Caco-2 (cell line): ENCODE measurements at regions not wholly inside any gene's neighbourhood (a gene's known extent, or its start where the extent isn't known, plus 50 kb on each side); places are given as distances from the start of the nearest gene placed in this dataset.

ENCODE experiments used
- BruUV-seq: library from RNA; stranded (reverse); fragments of 400-500 nt; replicated peaks from 2 replicates; lab custom pipeline; 2021; lab: Mats Ljungman, UMichigan
- CTCF ChIA-PET: fragments of 300-600 bp; sonication (Branson Sonifier 250); formaldehyde crosslinking; loops from one replicate; lab custom pipeline; 2022; ENCODE audit warnings: antibody characterized with exemption; lab: Charles Lee
- POLR2A ChIA-PET: fragments of 300-600 bp; sonication (Branson Sonifier 250); formaldehyde crosslinking; loops from one replicate; lab custom pipeline; 2022; ENCODE audit warnings: antibody characterized with exemption; lab: Charles Lee
- DNase-seq, 2 experiments: peaks; one replicate each; pipeline versions ENCODE4 v3.0.0 to v3.0.0-alpha.2; 2020 to 2022
- H3K27me3 ChIP-seq: replicated peaks from 2 replicates; pipeline ENCODE4 v1.6.0; 2011; ENCODE audit warnings: low read length; ENCODE audit not compliant: control insufficient read depth, insufficient read depth
- H3K36me3 ChIP-seq: 2 replicates; pipeline ENCODE4 v1.5.1; 2011; ENCODE audit warnings: low read length; ENCODE audit not compliant: control insufficient read depth, insufficient read depth
- H3K4me1 ChIP-seq: fragments of 250-450 bp; sonication (Bioruptor Pico); 2 replicates; pipeline ENCODE4 v1.5.1; 2020; ENCODE audit warnings: mild to moderate bottlenecking
- H3K4me3 ChIP-seq: 2 replicates; pipeline ENCODE4 v1.5.1; 2011; ENCODE audit warnings: low read depth, mild to moderate bottlenecking, control low read depth, low read length
- H3K9me3 ChIP-seq: fragments of 250-450 bp; sonication (Bioruptor Pico); 2 replicates; pipeline ENCODE4 v1.5.1; 2020; ENCODE audit warnings: mild to moderate bottlenecking, moderate library complexity
- H3K27ac Mint-ChIP-seq: one replicate; pipeline ENCODE4 v1.8.0; 2022; ENCODE audit warnings: mixed read lengths; ENCODE audit not compliant: unreplicated experiment
- H3K27me3 Mint-ChIP-seq: one replicate; pipeline ENCODE4 v1.8.0; 2022; ENCODE audit warnings: mixed read lengths; ENCODE audit not compliant: insufficient read depth, unreplicated experiment
- H3K36me3 Mint-ChIP-seq: one replicate; pipeline ENCODE4 v1.8.0; 2022; ENCODE audit warnings: mild to moderate bottlenecking, mixed read lengths; ENCODE audit not compliant: insufficient read depth, unreplicated experiment
- H3K4me1 Mint-ChIP-seq: one replicate; pipeline ENCODE4 v1.8.0; 2022; ENCODE audit warnings: low read depth, mixed read lengths; ENCODE audit not compliant: unreplicated experiment
- H3K4me3 Mint-ChIP-seq: one replicate; pipeline ENCODE4 v1.8.0; 2022; ENCODE audit warnings: mild to moderate bottlenecking, moderate library complexity, mixed read lengths; ENCODE audit not compliant: unreplicated experiment
- H3K9me3 Mint-ChIP-seq: one replicate; pipeline ENCODE4 v1.8.0; 2022; ENCODE audit warnings: mixed read lengths; ENCODE audit not compliant: unreplicated experiment
- CTCF ChIP-seq, 2 experiments: fragments of 200-600 bp in 1 of 2; IDR thresholded peaks; 1 replicate in 1 of 2; 2 replicates in 1 of 2; pipeline versions ENCODE4 v1.5.1 to v1.8.0; 2011 to 2022; ENCODE audit warnings: antibody characterized with exemption in 1 of 2, control low read depth in 1 of 2, inconsistent platforms in 1 of 2, low read depth in 1 of 2, low read length in 1 of 2, mild to moderate bottlenecking in 1 of 2, moderate library complexity in 1 of 2; ENCODE audit not compliant: insufficient read depth in 1 of 2, severe bottlenecking in 1 of 2, unreplicated experiment in 1 of 2
- intact Hi-C: fragments of 100-400 bp; cut with micrococcal nuclease; formaldehyde crosslinking; loops from one replicate; pipeline ENCODE4 v1.10.0; 2022; ENCODE audit not compliant: unreplicated experiment

- no peak overlapping the region for H3K27ac Mint-ChIP-seq
- ChIA-PET CTCF (interaction anchor here (0.6 kb wide), 1 partner anchor 310 kb away, joined by 3 read pairs; no protein-coding TSS in a partner anchor), POLR2A (no interaction called here)
These were observed 127.8 kb upstream of the MVB12B start for GRCh38 chr9:126198854-126199253.

GRCh38 chr9:126203313-126203712, 123.3 kb upstream of the MVB12B start:
- BruUV-seq, result no TSS peak
- no peaks in the 10 kb centered on the region for H3K36me3 Mint-ChIP-seq
- Histone ChIP-seq H3K9me3 (peaks cover 15% of the 10 kb centered on the region), H3K27me3 (no peaks in the 10 kb centered on the region), H3K4me3 (no peak overlapping the region), H3K36me3 (no peaks in the 10 kb centered on the region), H3K4me1 (no peaks in the 10 kb centered on the region)
- TF ChIP-seq CTCF (IDR thresholded peaks at IDR 0.05; ENCODE audit: insufficient read depth in 1 of 2, low read depth in 1 of 2, low read length in 1 of 2, severe bottlenecking in 1 of 2, unreplicated experiment in 1 of 2), result peak in 1 of 2 experiments; percentile 29
- DNase-seq, result no peak
- peaks cover 3% of the 10 kb centered on the region for H3K27me3 Mint-ChIP-seq
- no peaks in the 10 kb centered on the region for H3K4me1 Mint-ChIP-seq
- H3K4me3 Mint-ChIP-seq, result no peak overlapping the region
- H3K27ac Mint-ChIP-seq, result no peak overlapping the region
- CTCF ChIA-PET, result interaction anchor here (0.5 to 0.8 kb wide), 2 partner anchors 152 to 203 kb away, joined by 3 read pairs; no protein-coding TSS in a partner anchor
- no peaks in the 10 kb centered on the region for H3K9me3 Mint-ChIP-seq
- POLR2A ChIA-PET, result no interaction called here
- intact Hi-C loops, result no loop called here

More at GRCh38 chr9:126198854-126199253, 127.8 kb upstream of the MVB12B start:
- no peak for TF ChIP-seq CTCF (IDR thresholded peaks at IDR 0.05; ENCODE audit: insufficient read depth in 1 of 2, low read depth in 1 of 2, low read length in 1 of 2, severe bottlenecking in 1 of 2, unreplicated experiment in 1 of 2)
- Mint-ChIP-seq H3K27me3 (peaks cover 16% of the 10 kb centered on the region), H3K4me1 (no peaks in the 10 kb centered on the region), H3K9me3 (no peaks in the 10 kb centered on the region), H3K4me3 (no peak overlapping the region), H3K36me3 (no peaks in the 10 kb centered on the region)
- Histone ChIP-seq H3K36me3 (no peaks in the 10 kb centered on the region), H3K9me3 (peaks cover 8% of the 10 kb centered on the region), H3K4me1 (no peaks in the 10 kb centered on the region), H3K27me3 (no peaks in the 10 kb centered on the region), H3K4me3 (no peak overlapping the region)
- no TSS peak for BruUV-seq
- intact Hi-C loops, result no loop called here
- no peak for DNase-seq

GRCh38 chr9:126204197-126204596, 122.4 kb upstream of the MVB12B start:
- TF ChIP-seq CTCF (IDR thresholded peaks at IDR 0.05; ENCODE audit: insufficient read depth in 1 of 2, low read depth in 1 of 2, low read length in 1 of 2, severe bottlenecking in 1 of 2, unreplicated experiment in 1 of 2), result no peak
- Mint-ChIP-seq H3K36me3 (no peaks in the 10 kb centered on the region), H3K4me1 (no peaks in the 10 kb centered on the region), H3K4me3 (no peak overlapping the region), H3K27me3 (peaks cover 3% of the 10 kb centered on the region), H3K27ac (no peak overlapping the region), H3K9me3 (no peaks in the 10 kb centered on the region)
- no peak overlapping the region for H3K4me3 ChIP-seq
- H3K4me1 ChIP-seq, result no peaks in the 10 kb centered on the region
- intact Hi-C loops, result no loop called here
- H3K36me3 ChIP-seq, result no peaks in the 10 kb centered on the region
- CTCF ChIA-PET, result no interaction called here
- H3K27me3 ChIP-seq, result no peaks in the 10 kb centered on the region
- BruUV-seq, result no TSS peak
- POLR2A ChIA-PET, result interaction anchor here (0.6 kb wide), 1 partner anchor 276 kb away, joined by 6 read pairs; no protein-coding TSS in a partner anchor
- H3K9me3 ChIP-seq, result peaks cover 15% of the 10 kb centered on the region
- DNase-seq, result no peak
